ENCODE measurements at regions not wholly inside any gene's neighbourhood (a gene's known extent, or its start where the extent isn't known, plus 50 kb on each side); places are given as distances from the start of the nearest gene placed in this dataset.

- Histone ChIP-seq H3K27ac (no peak overlapping the region), H3K27me3 (no peaks in the 10 kb centered on the region), H3K4me3 (no peak overlapping the region), H3K4me1 (no peaks in the 10 kb centered on the region), H3K36me3 (no peaks in the 10 kb centered on the region), H3K9me3 (peaks cover 4% of the 10 kb centered on the region)
- no peak for TF ChIP-seq CTCF (IDR thresholded peaks at IDR 0.05)
- DNase-seq = no peak
- no peak for ATAC-seq
- intact Hi-C loops (cut with DNase I) = no loop called here
Observed at GRCh38 chr5:156178117-156178516, 148.8 kb upstream of the SGCD start.

GRCh38 chr5:156181656-156182055 lies 145.3 kb upstream of the SGCD start:
- no peak for TF ChIP-seq CTCF (IDR thresholded peaks at IDR 0.05)
- ATAC-seq = no peak
- no peaks in the 10 kb centered on the region for H3K36me3 ChIP-seq
- no peaks in the 10 kb centered on the region for H3K4me1 ChIP-seq
- no peak for DNase-seq
- intact Hi-C loops (cut with DNase I) = no loop called here
- H3K9me3 ChIP-seq = peaks cover 4% of the 10 kb centered on the region
- no peaks in the 10 kb centered on the region for H3K27me3 ChIP-seq
- no peak overlapping the region for H3K27ac ChIP-seq
- H3K4me3 ChIP-seq = no peak overlapping the region

GRCh38 chr5:156182174-156182967 lies 144.6 kb upstream of the SGCD start:
- H3K9me3 ChIP-seq = peaks cover 4% of the 10 kb centered on the region
- no peaks in the 10 kb centered on the region for H3K36me3 ChIP-seq
- no peak overlapping the region for H3K4me3 ChIP-seq
- ATAC-seq (no peak), DNase-seq (no peak)
- H3K4me1 ChIP-seq = no peaks in the 10 kb centered on the region
- no peak for TF ChIP-seq CTCF (IDR thresholded peaks at IDR 0.05)
- H3K27ac ChIP-seq = no peak overlapping the region
- intact Hi-C loops (cut with DNase I) = no loop called here
- no peaks in the 10 kb centered on the region for H3K27me3 ChIP-seq

GRCh38 chr5:156186760-156187159 lies 140.2 kb upstream of the SGCD start:
- H3K36me3 ChIP-seq = no peaks in the 10 kb centered on the region
- TF ChIP-seq CTCF (IDR thresholded peaks at IDR 0.05) = no peak
- no peak for ATAC-seq
- no peak overlapping the region for H3K27ac ChIP-seq
- H3K4me1 ChIP-seq = no peaks in the 10 kb centered on the region
- H3K27me3 ChIP-seq = no peaks in the 10 kb centered on the region
- H3K9me3 ChIP-seq = no peaks in the 10 kb centered on the region
- no peak for DNase-seq
- H3K4me3 ChIP-seq = no peak overlapping the region
- intact Hi-C loops (cut with DNase I) = no loop called here

GRCh38 chr5:156188016-156188415 lies 138.9 kb upstream of the SGCD start:
- intact Hi-C loops (cut with DNase I) = no loop called here
- H3K4me3 ChIP-seq = no peak overlapping the region

More at GRCh38 chr5:156188016-156188415, 138.9 kb upstream of the SGCD start:
- DNase-seq = no peak
- no peak for ATAC-seq
- Histone ChIP-seq H3K27me3 (no peaks in the 10 kb centered on the region), H3K4me1 (no peaks in the 10 kb centered on the region), H3K36me3 (no peaks in the 10 kb centered on the region), H3K9me3 (no peaks in the 10 kb centered on the region), H3K27ac (no peak overlapping the region)
- no peak for TF ChIP-seq CTCF (IDR thresholded peaks at IDR 0.05)
